ENCODE measurements at regions not wholly inside any gene's neighbourhood (a gene's known extent, or its start where the extent isn't known, plus 50 kb on each side); places are given as distances from the start of the nearest gene placed in this dataset.

- no peak for TF ChIP-seq EZH2 (IDR thresholded peaks at IDR 0.05; ENCODE audit: borderline replicate concordance, low read depth, low read length, severe bottlenecking)
- TF ChIP-seq POLR2A (IDR thresholded peaks at IDR 0.05; ENCODE audit: low read depth, low read length) = no peak
These were observed 170.1 kb upstream of the GRIP1 start for GRCh38 chr12:66848967-66849366.
